ENCODE measurements at regions not wholly inside any gene's neighbourhood (a gene's known extent, or its start where the extent isn't known, plus 50 kb on each side); places are given as distances from the start of the nearest gene placed in this dataset.
A peak's percentile ranks its signal among the peaks of the same experiment; 100 is the strongest.
"Not testable (repeated sequence)": the region's sequence is repeated elsewhere in the genome, so short reads cannot be mapped to it uniquely, and the experiment has no call there.

- peak; percentile 8 for DNase-seq (ENCODE audit: low spot score)
Observed at GRCh38 chr2:220779931-220780330, 792.2 kb downstream of the EPHA4 start.

GRCh38 chr2:220781622-220782241 is 790.4 kb downstream of the EPHA4 start:
- no peak for DNase-seq (ENCODE audit: low spot score)

GRCh38 chr2:220782609-220783113 is 789.4 kb downstream of the EPHA4 start:
- DNase-seq (ENCODE audit: low spot score) = no peak

- DNase-seq (ENCODE audit: low spot score) = no peak
Observed at GRCh38 chr2:220783671-220784070, 788.4 kb downstream of the EPHA4 start.

- no peak for DNase-seq (ENCODE audit: low spot score)
Observed at GRCh38 chr2:220785178-220785577, 786.9 kb downstream of the EPHA4 start.

GRCh38 chr2:220786216-220786615 is 785.9 kb downstream of the EPHA4 start:
- DNase-seq (ENCODE audit: low spot score) = no peak

GRCh38 chr2:220787251-220787650 is 784.9 kb downstream of the EPHA4 start:
- DNase-seq (ENCODE audit: low spot score) = no peak

GRCh38 chr2:220789961-220790360 is 782.1 kb downstream of the EPHA4 start:
- no peak for DNase-seq (ENCODE audit: low spot score)

- DNase-seq (ENCODE audit: low spot score) = no peak
Observed at GRCh38 chr2:220795705-220796104, 776.4 kb downstream of the EPHA4 start.

GRCh38 chr2:220811115-220811514 is 761.0 kb downstream of the EPHA4 start:
- no peak for DNase-seq (ENCODE audit: low spot score)

- DNase-seq (ENCODE audit: low spot score) = no peak
Observed at GRCh38 chr2:220811952-220812570, 760.0 kb downstream of the EPHA4 start.

- no peak for DNase-seq (ENCODE audit: low spot score)
Observed at GRCh38 chr2:220814441-220814840, 757.7 kb downstream of the EPHA4 start.

GRCh38 chr2:220815698-220816097 is 756.4 kb downstream of the EPHA4 start:
- DNase-seq (ENCODE audit: low spot score) = no peak

- no peak for DNase-seq (ENCODE audit: low spot score)
Observed at GRCh38 chr2:220821683-220822082, 750.4 kb downstream of the EPHA4 start.

GRCh38 chr2:220823590-220823989 is 748.5 kb downstream of the EPHA4 start:
- not testable (repeated sequence) for DNase-seq (ENCODE audit: low spot score)

- no peak for DNase-seq (ENCODE audit: low spot score)
Observed at GRCh38 chr2:220833446-220833845, 738.7 kb downstream of the EPHA4 start.

GRCh38 chr2:220835583-220835982 is 736.5 kb downstream of the EPHA4 start:
- DNase-seq (ENCODE audit: low spot score) = no peak

- DNase-seq (ENCODE audit: low spot score) = no peak
Observed at GRCh38 chr2:220837226-220837625, 734.9 kb downstream of the EPHA4 start.

- no peak for DNase-seq (ENCODE audit: low spot score)
Observed at GRCh38 chr2:220842901-220843665, 729.0 kb downstream of the EPHA4 start.

- DNase-seq (ENCODE audit: low spot score) = no peak
Observed at GRCh38 chr2:220845766-220846273, 726.3 kb downstream of the EPHA4 start.

- DNase-seq (ENCODE audit: low spot score) = no peak
Observed at GRCh38 chr2:220847006-220847405, 725.1 kb downstream of the EPHA4 start.

GRCh38 chr2:220847589-220847988 is 724.5 kb downstream of the EPHA4 start:
- peak; percentile 26 for DNase-seq (ENCODE audit: low spot score)

GRCh38 chr2:220849433-220849832 is 722.7 kb downstream of the EPHA4 start:
- DNase-seq (ENCODE audit: low spot score) = no peak

All from AG08396 (cell line).